SK-N-SH treated with all-trans-retinoic acid at 6 μM for 48 hours (cell line): ENCODE measurements at regions not wholly inside any gene's neighbourhood (a gene's known extent, or its start where the extent isn't known, plus 50 kb on each side); places are given as distances from the start of the nearest gene placed in this dataset.

Source experiments
- ATAC-seq: fragments of 200-7000 bp; cut with Tn5 transposase; 3 replicates; pipeline ENCODE4 v1.9.1; 2020; ENCODE audit warnings: mild to moderate bottlenecking, moderate library complexity
- ARNTL ChIP-seq: fragments of 450-650 bp; formaldehyde crosslinking; IDR thresholded peaks from 2 replicates; pipeline ENCODE4 v1.5.0; 2020; ENCODE audit warnings: low read depth, mild to moderate bottlenecking, moderate library complexity, borderline replicate concordance
- BACH2 ChIP-seq: fragments of 250-450 bp; sonication (Bioruptor Pico); IDR thresholded peaks from 2 replicates; pipeline ENCODE4 v1.9.0; 2021; ENCODE audit warnings: mild to moderate bottlenecking, borderline replicate concordance
- CREB5 ChIP-seq: fragments of 250-450 bp; sonication (Bioruptor Pico); IDR thresholded peaks from 2 replicates; pipeline ENCODE4 v1.5.1; 2020; ENCODE audit warnings: low read depth, mild to moderate bottlenecking, moderate library complexity
- CSDC2 ChIP-seq: fragments of 250-450 bp; sonication (Bioruptor Pico); IDR thresholded peaks from 2 replicates; pipeline ENCODE4 v1.5.0; 2020; ENCODE audit warnings: mild to moderate bottlenecking, moderate library complexity
- CSRNP3 ChIP-seq: fragments of 250-450 bp; sonication (Bioruptor Pico); IDR thresholded peaks from 2 replicates; pipeline ENCODE4 v1.5.1; 2021; ENCODE audit warnings: mild to moderate bottlenecking, moderate library complexity
- GLIS3 ChIP-seq: fragments of 250-450 bp; sonication (Bioruptor Pico); IDR thresholded peaks from 2 replicates; pipeline ENCODE4 v1.5.0; 2020; ENCODE audit warnings: mild to moderate bottlenecking, moderate library complexity
- ISL1 ChIP-seq: fragments of 250-450 bp; sonication (Bioruptor Pico); IDR thresholded peaks from 2 replicates; pipeline ENCODE4 v2.1.2; 2022; ENCODE audit warnings: mild to moderate bottlenecking, moderate library complexity
- OSR1 ChIP-seq: fragments of 250-450 bp; sonication (Bioruptor Pico); IDR thresholded peaks from 2 replicates; pipeline ENCODE4 v1.8.0; 2022; ENCODE audit warnings: moderate library complexity, mild to moderate bottlenecking, inconsistent platforms
- PATZ1 ChIP-seq: fragments of 250-450 bp; sonication (Bioruptor Pico); IDR thresholded peaks from 2 replicates; pipeline ENCODE4 v1.8.0; 2020; ENCODE audit warnings: mild to moderate bottlenecking, moderate library complexity, borderline replicate concordance
- POU6F1 ChIP-seq: fragments of 250-450 bp; sonication (Bioruptor Pico); IDR thresholded peaks from 2 replicates; pipeline ENCODE4 v1.8.0; 2021; ENCODE audit warnings: low read depth, mild to moderate bottlenecking, moderate library complexity, borderline replicate concordance
- PPARA ChIP-seq: fragments of 250-450 bp; sonication (Bioruptor Pico); IDR thresholded peaks from 2 replicates; pipeline ENCODE4 v1.5.0; 2020; ENCODE audit warnings: mild to moderate bottlenecking, borderline replicate concordance
- RARB ChIP-seq: fragments of 250-450 bp; sonication (Bioruptor Pico); IDR thresholded peaks from 2 replicates; pipeline ENCODE4 v1.8.0; 2021; ENCODE audit warnings: mild to moderate bottlenecking, moderate library complexity
- SNAI2 ChIP-seq: fragments of 250-450 bp; sonication (Bioruptor Pico); IDR thresholded peaks from 2 replicates; pipeline ENCODE4 v1.5.0; 2020; ENCODE audit warnings: mild to moderate bottlenecking, moderate library complexity
- TCF4 ChIP-seq: fragments of 250-450 bp; sonication (Bioruptor Pico); IDR thresholded peaks from 2 replicates; pipeline ENCODE4 v1.8.0; 2021; ENCODE audit warnings: mild to moderate bottlenecking, moderate library complexity, borderline replicate concordance
- TOX ChIP-seq: fragments of 250-450 bp; sonication (Bioruptor Pico); IDR thresholded peaks from 2 replicates; pipeline ENCODE4 v1.8.0; 2021; ENCODE audit warnings: mild to moderate bottlenecking, moderate library complexity, borderline replicate concordance
- TSHZ2 ChIP-seq: fragments of 250-450 bp; sonication (Bioruptor Pico); IDR thresholded peaks from 2 replicates; pipeline ENCODE4 v1.5.0; 2020; ENCODE audit warnings: mild to moderate bottlenecking, moderate library complexity
- ZC3H10 ChIP-seq: fragments of 250-450 bp; sonication (Bioruptor Pico); IDR thresholded peaks from 2 replicates; pipeline ENCODE4 v1.5.1; 2021; ENCODE audit warnings: mild to moderate bottlenecking, moderate library complexity
- ZFP3 ChIP-seq: fragments of 250-450 bp; sonication (Bioruptor Pico); IDR thresholded peaks from 2 replicates; pipeline ENCODE4 v1.5.0; 2020; ENCODE audit warnings: mild to moderate bottlenecking, moderate library complexity
- ZFP30 ChIP-seq: fragments of 450-650 bp; formaldehyde crosslinking; IDR thresholded peaks from 2 replicates; pipeline ENCODE4 v1.5.0; 2022; ENCODE audit warnings: mild to moderate bottlenecking, moderate library complexity
- ZNF565 ChIP-seq: fragments of 450-650 bp; formaldehyde crosslinking; conservative IDR thresholded peaks from 2 replicates; pipeline ENCODE4 v1.5.0; 2020; ENCODE audit warnings: low read depth, mild to moderate bottlenecking, moderate library complexity
- ZNF8 ChIP-seq: fragments of 450-650 bp; formaldehyde crosslinking; IDR thresholded peaks from 2 replicates; pipeline ENCODE4 v1.5.0; 2020; ENCODE audit warnings: mild to moderate bottlenecking, moderate library complexity

GRCh38 chr11:70594031-70594430 is 195.7 kb downstream of the CTTN start:
- no peak for ATAC-seq
- TF ChIP-seq ZNF8 (CRISPR knock-in tag) (no peak), ISL1 (no peak), RARB (CRISPR knock-in tag) (no peak), BACH2 (CRISPR knock-in tag) (no peak), ZFP30 (CRISPR knock-in tag) (no peak), ZFP3 (CRISPR knock-in tag) (no peak), TOX (CRISPR knock-in tag) (no peak), CSDC2 (no peak), ARNTL (CRISPR knock-in tag) (no peak), OSR1 (CRISPR knock-in tag) (no peak), ZC3H10 (CRISPR knock-in tag) (no peak), PATZ1 (no peak), TSHZ2 (CRISPR knock-in tag) (no peak), SNAI2 (CRISPR knock-in tag) (no peak), PPARA (no peak), CREB5 (CRISPR knock-in tag) (no peak)

- no peak for ATAC-seq
- TF ChIP-seq TCF4 (no peak), OSR1 (CRISPR knock-in tag) (no peak), ZFP3 (CRISPR knock-in tag) (no peak), ZNF8 (CRISPR knock-in tag) (no peak), CREB5 (CRISPR knock-in tag) (no peak), POU6F1 (CRISPR knock-in tag) (no peak), CSRNP3 (CRISPR knock-in tag) (no peak), ARNTL (CRISPR knock-in tag) (no peak), CSDC2 (no peak), PPARA (no peak), ZNF565 (CRISPR knock-in tag) (no peak), TOX (CRISPR knock-in tag) (no peak), ISL1 (no peak), SNAI2 (CRISPR knock-in tag) (no peak), ZFP30 (CRISPR knock-in tag) (no peak), BACH2 (CRISPR knock-in tag) (no peak), GLIS3 (CRISPR knock-in tag) (no peak)
Measured at GRCh38 chr11:70594606-70595005, 196.3 kb downstream of the CTTN start.
